T-helper 22 cell (primary cell): ENCODE measurements at regions not wholly inside any gene's neighbourhood (a gene's known extent, or its start where the extent isn't known, plus 50 kb on each side); places are given as distances from the start of the nearest gene placed in this dataset.

Experiments
- DNase-seq: peaks from one replicate; pipeline ENCODE4 v3.0.0-alpha.2; 2020; ENCODE audit warnings: low read depth

DNA sequence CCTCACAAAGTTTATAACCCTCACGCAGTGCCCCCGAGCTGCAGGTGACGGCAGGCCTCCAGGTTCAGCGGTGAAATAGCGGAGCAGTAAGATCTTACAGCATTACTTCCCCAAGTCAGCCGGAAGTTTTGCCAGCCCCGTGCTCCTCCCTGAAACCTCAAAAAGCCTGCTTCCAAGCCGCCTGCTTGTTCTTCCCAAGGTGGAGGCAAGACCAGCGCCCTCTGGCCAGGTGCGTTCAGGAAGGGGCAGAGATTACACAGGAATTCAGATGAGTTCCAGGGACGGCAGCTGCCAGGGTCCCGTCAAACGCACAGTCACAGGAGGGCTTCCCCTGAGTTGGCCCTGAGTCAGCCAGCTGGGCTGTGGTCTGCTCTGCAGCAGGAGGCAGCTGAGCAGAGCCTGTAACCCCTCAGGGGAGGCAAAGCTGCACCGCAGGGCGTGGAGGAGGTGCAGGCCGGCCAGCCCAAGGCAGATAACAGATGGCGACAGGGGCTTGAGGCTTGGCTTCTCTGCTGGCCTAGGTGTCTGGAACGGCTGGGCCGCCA, 124.1 kb upstream of the RPS6KA2 start:
- DNase-seq: no peak

DNA sequence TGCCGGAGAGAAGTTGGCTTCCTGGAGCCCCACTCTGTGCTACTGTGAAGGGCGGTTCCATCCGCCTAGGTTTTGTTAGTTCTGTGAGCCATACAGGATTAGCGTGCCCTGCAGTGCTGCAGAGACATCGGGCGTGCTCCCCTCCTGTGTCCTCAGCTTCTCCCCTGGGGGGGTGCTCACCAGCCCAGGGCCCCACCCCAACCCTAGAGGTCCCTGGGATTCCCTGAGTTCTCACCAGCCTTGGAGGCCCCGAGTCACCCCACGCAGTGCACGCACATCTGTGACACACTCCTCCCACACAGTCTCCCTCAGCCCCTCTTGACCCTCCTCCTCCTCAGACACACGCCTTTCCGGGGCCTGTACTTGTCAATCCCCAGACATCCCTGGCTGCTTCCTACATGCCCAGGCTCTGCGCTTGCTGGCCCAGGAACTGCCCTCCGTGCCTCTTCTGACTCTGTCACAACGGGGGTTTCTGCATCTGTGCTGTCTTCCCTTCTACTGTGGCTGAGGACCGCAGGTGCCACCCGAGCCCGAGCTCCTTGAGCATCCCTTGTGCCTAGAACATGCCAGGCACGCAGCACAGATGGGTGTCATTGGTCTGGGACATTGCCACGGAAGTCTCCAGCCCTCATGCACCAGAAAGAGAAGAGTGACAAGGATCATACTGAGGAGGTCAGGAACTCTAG, 123.2 kb upstream of the RPS6KA2 start:
- DNase-seq: no peak

DNA sequence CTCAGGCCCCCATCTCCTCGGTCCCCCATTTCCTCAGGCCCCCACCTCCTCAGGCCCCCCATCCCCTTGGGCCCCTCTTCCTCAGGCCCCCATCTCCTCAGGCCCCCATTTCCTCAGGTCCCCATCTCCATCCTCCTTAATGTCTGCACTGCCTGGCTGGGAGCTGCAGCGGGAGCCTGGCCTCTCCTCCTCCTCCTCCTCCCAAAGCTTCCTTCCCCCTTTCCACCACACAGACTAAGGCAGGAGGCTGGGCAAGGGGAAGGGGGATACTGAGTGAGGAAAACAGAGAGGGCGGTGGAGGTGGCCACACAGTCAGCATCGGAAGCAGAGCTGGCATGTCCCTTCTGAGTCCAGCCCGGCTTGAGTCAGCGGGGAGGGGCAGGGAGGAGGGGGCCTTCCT, 122.6 kb upstream of the RPS6KA2 start:
- DNase-seq: no peak

DNA sequence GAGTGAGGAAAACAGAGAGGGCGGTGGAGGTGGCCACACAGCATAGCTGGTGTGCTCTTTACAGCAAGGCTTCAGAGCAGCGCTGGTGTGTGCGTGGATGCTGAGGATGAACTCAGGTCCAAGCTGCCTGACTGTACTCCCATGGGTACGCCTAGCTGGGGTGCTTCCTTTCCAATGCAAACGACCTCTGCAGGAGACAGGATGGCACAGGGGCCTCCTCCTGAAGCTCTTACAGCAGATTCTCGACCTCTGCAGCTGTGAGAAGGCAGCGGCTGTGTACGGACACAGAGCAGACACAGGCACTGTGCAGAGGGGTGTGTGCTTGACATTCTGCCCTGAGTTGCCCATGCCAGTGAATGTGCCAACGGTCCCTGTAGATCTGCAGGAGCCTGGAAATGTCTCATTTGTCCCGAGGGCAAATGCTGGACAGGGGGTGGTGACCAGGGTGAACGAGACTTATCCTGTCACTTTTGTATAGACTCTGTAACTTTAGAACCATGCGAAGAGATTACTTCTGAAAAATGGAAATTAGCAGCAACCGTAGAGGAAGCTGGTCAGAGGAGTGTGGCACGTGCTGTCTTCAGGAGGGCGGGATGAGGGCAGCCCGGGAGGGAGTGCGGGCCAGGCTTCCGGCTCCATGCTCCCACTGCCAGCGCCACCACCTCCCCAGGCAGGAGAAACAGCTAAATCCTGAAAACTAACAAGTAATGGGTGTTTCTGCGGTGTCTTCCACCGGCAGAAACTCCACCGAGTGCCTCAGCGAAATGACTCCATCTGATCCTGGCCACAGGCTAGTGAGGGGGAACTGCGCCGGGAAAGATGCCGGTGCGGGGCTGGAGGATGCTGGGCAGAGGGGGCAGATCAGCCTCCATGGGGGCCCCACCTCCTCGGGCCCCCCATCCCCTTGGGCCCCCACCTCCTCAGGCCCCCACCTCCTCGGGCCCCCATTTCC, 120.9 kb upstream of the RPS6KA2 start:
- no peak for DNase-seq

DNA sequence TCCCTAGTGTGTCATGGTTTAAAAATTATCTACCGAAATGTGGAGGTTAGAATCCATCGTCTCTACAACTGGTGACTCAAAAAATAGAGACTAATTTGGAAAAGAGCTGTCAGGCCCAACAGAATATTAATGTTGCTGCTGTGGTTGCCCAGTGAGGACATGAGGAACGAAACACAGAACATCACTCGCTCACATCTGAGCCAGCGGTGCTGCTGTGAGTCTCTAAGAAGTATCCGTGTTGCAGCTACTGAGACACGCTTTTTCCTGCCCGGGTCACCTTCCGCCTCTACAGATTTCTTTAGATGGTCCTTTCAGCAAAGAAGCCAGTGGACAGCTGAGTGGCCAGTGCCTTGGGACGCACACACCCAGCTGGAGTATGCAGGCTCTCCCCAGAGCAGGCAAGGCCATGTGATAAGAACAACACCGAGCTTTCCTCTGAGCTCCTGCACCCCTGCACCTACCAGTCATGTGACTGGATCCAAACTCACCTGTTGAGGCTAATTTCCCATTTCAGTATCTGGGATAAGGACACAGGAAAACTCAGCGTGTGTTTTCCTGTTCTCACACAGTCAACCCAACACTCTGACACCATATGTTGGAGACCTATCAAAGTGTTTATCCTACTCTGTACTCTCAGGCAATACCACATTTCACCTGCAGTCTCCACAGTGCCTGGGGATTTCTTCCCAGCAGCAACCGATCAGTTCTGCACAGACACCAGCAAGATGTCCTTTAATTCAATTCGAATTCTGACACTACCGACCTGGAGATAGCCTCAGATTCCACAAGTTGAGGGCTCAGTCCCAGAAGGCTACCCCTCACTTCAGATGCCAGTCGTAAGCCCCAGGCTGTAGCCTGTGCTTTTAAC, 119.0 kb upstream of the RPS6KA2 start:
- no peak for DNase-seq

DNA sequence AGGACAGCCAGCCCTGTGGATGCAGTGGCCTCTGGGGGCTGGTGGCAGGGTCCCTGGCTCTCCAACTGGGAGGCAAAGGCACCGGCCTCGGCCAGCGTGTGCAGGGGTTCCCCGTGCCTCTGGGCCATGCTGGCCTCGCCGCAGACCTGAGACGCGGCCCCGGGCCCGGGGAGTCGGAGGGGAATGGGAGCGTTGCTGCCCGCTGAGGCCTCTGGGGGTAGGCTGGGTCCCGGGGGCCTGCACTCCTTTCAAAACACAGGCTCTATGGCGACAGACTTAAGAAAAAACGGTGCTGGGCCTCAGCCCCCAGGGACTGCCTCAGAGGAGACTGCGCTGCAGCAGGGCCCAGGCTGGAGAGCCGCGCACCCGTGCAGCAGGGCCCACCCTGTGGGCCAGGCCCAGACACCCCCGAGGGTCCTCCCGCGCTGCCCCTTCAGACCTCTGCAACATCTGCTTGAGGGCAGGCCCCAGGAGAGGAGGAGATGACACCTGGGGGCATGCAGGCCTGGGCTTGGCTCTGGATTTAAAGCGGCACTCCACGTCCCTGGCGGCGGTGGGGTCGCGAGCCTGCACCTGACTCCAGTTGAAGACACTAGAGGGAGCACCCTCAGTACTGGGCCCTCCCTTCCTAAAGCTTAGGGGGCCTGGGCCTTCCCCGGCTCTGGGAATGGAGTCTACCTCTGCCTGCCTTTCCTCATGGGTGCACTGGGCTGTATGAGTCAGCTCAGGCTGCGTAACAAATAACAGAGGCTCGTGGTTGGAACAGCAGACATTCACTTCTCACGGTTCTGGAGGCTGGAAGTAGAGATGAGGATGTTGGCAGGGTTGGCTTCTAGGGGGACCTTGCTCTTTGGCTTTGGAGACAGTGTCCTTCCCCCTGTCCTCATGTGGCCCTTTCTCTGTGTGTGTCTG, 117.4 kb upstream of the RPS6KA2 start:
- DNase-seq: no peak

DNA sequence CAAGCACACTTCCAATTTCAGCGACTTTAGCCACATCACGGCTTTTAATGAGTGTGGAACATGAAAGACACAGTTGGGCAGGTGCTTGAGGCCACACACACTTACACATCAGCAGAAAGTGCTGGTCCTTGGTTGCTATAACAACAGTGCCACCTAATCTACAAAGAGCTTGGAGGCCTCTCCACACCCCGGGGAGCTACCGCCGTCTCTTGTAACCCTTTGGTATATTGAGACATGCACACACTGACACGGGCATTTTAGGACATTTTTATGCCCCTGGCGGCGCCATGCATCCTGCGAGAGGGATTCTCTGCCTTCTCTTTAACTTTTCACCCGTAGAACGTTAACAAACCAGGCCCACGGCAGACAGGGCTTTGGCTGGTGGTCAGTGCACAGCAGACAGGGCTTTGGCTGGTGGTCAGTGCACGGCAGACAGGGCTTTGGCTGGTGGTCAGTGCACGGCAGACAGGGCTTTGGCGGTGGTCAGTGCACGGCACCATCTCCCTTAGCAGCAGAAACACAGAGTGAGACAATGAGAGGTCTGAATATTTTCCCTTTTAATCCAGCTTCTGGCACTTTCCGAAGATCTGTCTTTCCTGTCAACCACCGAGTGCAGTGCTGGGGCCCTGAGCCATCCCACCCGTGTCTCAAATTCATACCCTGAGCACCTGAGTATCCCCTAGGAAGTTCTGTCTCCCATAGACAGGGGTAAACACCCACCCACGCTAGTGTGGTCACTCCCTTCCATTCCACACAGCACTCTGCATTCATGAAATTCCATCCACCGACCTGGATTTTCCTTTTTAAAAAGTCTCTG, 116.6 kb upstream of the RPS6KA2 start:
- no peak for DNase-seq

DNA sequence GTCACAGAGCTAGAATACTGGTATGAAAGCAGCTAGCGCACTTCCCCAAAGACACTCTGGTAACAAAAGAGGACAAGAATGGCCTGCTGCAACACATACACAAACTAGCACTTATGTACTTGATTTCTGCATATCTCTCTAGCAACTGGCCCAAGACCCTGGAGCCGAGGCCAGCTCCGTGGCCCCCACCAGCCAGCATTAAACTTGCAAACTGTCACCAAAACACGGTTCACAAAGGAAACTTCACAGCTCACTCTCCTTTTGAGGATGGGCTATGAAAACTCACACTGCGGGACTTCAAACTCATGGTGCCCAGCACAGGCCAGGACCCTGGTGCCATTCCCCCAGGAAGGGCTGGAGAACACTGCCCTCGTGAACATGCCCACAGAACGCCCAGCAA, 115.9 kb upstream of the RPS6KA2 start:
- no peak for DNase-seq

DNA sequence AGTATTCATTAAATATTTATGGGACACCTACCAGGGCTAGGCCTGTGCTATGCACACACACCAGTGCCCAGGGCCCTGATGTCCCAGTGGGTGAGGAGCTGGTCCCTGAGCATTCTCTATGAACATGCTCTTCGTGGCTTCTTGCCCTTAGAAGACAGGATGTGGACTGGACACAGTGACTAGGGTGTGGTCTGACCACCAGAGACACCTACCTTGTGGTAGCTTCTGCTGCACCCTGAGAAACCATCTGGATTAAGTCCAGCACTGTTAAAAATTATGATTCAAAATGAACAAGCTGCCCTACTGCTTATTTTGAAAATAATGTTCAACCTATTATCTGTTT, 112.9 kb upstream of the RPS6KA2 start:
- no peak for DNase-seq

DNA sequence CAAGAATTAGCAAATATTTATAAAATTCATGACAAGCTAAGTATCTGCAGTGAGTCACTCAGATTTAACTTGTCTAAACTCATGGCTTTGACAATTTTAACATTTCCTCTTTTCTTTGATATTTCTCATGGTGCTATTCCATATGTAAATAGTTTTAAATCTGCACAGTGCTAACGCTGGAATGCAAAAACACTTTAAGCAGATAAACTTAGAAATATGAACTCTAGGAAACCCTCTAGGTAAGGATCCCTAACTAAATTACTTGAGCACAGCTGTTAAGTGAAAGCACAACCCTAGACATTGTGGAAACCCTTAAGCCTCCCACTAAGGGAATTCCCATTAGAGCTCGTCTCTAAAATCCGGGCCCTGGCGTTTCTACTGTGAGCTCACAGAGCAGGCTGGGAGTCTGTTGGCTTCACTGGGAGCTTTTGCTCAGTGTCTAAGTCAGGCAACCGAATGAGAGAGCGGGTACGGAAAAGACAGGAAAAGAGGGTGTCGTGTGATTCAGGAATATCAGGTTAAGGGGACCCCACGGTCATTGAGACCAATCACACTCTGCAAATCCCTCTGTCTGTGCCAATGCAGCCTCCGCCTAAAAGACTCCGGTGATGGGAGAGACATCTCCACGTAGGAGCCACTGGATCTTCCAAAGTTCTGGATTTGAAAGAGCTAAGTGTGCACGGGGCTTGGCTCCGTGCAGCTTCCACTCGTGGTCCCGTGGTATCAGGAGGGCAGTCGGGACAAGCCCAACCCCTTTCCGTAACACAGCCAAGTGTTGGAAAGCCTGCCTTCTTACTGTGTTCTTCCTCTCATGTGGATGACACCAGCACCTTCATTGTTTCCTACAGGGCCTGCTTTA, 112.3 kb upstream of the RPS6KA2 start:
- no peak for DNase-seq

DNA sequence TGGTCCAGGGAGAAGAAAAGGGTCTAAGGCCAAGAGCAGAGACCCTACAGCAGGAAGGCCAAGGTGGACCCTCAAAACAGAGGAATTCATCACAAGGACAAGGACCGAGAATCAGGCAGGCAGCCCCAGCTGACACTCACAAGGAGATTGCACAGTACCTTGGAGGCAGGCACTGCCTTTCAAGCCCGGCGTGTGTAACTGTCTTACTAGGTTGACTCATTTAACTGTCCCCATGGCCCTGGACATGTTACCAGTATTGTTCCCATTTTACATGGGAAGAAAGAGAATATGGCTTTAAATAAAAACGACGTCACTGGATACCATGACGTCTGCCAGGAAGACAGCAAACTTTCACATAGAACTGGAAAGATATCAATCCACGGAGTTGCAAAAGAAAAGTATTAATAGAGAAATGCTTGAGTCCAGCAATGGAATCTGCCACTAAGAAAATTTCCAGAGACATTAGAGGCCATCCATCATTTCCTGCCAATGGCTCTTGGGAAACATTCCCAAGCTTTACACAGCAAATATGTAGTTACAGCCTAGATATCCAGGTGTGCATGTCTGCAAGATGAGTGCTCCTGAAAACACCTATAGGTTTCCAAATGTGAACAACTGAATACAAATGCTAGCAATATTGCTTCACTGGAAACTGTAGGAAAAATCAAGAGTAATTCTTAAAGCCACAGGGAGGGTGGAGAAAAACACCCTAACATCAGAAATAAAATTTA, 111.5 kb upstream of the RPS6KA2 start:
- no peak for DNase-seq

DNA sequence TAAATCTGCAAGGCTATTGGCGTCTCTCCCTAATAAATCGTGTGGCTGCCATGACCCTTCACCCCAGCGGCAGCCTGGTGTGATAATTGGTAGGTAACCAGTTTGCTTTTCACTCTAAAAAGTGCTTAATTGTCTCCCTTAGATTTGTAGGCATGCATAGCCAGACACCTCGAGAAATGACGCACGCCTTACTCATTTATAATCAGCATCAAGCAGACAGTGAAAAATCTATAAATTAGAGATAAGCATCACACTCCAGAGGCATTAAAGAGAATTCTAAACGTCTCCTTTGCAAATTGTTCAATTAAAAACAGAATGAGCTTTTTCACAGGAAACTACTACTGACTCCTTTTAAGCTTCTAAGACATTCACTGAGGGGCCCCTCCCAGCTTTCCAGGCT, 110.2 kb upstream of the RPS6KA2 start:
- DNase-seq: no peak

DNA sequence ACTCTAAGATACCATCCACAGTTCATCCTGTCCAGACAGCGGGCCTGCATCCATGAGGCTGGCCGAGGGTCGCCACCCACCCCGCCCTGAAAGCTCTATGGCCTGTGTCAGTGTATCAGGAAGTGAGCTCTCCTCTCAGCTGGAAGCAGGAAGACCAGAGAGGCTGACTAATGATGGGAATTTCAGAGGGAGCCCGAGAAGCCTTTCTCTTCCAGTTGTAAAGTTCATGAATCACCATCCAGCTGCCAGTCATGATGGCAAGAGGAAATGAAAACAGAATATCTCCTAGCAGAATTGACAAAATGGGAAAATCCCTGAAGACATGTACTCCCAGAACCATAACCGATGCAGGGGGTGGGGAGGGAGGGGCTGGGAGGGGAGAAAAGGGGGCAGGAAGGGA, 109.6 kb upstream of the RPS6KA2 start:
- no peak for DNase-seq

DNA sequence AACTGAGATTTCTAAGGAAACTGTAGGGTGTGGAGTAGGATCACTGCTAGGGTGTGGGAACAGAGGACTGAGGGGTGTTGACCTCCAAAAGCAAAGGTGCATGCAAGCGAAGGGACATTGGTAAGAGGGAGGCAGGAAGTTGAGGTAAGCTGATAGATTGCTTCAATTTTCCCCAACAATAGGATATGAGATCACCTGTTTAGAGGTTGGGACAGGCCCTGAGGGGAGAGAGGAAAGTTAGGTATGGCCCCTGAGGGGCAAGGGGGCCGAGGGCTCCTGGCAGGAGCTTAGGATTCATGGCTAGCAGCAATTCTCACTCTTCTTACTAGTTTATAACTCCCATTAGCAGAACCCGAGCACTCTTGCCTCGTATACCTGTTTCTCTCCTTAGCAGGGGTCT, 106.8 kb upstream of the RPS6KA2 start:
- DNase-seq: no peak

DNA sequence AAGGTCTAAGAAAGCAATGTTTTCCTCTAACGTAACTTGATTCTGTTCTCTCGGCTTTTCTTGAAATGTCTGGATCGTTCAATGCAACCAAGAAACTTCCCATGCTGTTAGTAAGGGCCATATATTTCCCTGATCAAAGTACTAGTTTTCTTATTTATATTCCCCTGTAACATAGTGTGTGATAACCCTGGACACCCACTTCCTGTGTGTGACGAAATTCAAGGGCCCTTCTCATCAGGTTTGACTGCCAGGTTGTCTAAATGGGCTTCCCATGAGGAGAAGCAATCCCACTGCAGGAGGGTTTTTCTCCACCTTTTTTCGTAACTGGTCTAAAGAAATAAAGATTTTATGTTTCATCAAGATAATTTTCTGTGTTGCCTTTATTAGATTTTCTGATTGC, 102.6 kb upstream of the RPS6KA2 start:
- no peak for DNase-seq

DNA sequence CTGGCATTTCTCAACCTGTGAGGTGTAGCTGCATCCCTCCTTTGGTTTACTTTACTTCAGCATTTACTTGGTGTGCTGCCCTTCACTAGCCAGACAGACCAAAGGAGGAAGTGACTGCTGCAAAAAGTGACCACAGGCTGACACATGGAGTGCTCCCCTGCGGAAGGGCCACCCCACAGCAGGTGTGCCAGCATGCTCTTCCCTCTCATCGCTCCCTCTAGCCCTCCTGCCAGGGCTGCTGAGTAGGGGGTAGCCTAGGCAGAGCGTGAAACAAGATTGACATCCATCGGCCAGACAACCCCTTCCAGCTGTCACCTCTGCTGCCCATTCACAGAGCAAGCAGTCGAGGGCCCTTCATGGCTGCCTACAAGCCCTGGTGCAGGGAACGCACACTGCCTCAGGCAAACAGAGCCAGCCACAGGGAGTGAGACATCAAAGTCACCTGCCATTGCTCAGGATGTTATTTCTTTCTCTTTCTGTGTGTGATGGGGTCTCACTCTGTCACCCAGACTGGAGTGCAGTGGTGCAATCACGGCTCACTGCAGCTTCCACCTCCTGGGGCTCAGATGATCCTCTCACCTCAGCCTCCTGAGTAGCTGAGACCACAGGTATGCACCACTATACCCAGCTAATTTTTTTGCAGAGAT, 102.0 kb upstream of the RPS6KA2 start:
- no peak for DNase-seq

DNA sequence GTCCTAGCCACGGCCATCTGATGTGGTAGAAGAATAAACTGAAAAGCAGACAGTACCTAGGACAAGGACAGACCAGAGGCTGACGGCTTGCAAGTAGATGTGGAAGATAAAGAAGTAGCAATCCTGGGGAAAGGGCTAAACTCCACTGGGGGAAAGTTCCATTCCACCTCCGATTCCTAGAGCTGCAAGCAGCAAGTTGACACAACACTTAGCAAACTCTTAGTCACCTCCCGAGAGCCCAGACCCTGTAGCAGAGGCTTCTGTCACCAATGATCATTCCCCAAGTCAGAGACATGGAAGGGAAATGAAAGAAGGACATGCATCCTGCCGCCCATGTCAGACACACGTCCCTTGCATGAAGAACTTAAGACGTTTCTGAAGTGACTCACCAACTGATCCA, 99.2 kb upstream of the RPS6KA2 start:
- no peak for DNase-seq

DNA sequence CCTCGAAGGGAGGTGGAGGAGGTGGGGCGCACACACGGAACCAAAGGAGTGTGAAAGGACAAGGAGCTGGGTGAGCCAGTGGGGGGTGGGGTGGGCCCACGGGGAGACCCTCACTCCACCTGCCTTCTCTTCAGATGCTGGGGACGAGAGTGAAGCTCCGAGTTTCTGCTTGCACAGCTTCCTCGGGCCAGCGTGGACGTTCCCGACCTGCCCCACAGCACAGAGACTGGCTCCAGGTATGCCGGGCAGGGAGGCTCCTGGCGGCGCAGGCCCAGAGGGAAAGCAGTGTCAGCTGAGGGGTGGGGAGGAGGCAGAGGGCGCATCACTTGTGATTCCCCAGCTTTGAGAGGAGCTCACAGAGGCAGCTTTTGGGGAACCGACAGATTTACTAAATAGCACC, 98.5 kb upstream of the RPS6KA2 start:
- no peak for DNase-seq
